NCI-H2196 (cell line): ENCODE measurements at regions not wholly inside any gene's neighbourhood (a gene's known extent, or its start where the extent isn't known, plus 50 kb on each side); places are given as distances from the start of the nearest gene placed in this dataset.
"Not testable (repeated sequence)": the region's sequence is repeated elsewhere in the genome, so short reads cannot be mapped to it uniquely, and the experiment has no call there.

Source experiments
- DNase-seq: peaks from one replicate; lab custom pipeline; 2025; ENCODE audit not compliant: unreplicated experiment; lab: John Stamatoyannopoulos, UW

GRCh38 chr7:67301667-67302066 lies 305.0 kb downstream of the TYW1 start:
- no peak for DNase-seq

- peak; percentile 99 for DNase-seq
Observed at GRCh38 chr7:67302113-67303039, 305.7 kb downstream of the TYW1 start.

- DNase-seq: not testable (repeated sequence)
Observed at GRCh38 chr7:67304846-67305245, 308.2 kb downstream of the TYW1 start.

DNA sequence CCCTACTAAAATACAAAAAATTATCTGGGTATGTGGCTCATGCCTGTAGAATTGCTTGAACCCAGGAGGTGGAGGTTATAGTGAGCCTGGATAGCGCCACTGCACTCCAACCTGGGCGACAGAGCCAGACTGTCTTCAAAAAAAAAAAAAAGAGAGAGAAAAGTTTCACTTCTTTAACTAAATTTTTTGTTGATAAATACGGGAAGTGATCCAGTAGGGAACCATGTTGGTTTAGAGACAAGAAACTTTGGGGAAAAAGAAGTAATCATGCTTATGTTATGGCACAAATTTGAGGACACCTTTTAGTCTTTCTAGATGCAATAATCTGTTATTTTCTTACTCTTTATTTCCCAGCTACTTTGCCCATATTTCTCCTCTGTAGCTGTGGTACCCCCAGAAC lies 309.7 kb downstream of the TYW1 start:
- no peak for DNase-seq

DNA sequence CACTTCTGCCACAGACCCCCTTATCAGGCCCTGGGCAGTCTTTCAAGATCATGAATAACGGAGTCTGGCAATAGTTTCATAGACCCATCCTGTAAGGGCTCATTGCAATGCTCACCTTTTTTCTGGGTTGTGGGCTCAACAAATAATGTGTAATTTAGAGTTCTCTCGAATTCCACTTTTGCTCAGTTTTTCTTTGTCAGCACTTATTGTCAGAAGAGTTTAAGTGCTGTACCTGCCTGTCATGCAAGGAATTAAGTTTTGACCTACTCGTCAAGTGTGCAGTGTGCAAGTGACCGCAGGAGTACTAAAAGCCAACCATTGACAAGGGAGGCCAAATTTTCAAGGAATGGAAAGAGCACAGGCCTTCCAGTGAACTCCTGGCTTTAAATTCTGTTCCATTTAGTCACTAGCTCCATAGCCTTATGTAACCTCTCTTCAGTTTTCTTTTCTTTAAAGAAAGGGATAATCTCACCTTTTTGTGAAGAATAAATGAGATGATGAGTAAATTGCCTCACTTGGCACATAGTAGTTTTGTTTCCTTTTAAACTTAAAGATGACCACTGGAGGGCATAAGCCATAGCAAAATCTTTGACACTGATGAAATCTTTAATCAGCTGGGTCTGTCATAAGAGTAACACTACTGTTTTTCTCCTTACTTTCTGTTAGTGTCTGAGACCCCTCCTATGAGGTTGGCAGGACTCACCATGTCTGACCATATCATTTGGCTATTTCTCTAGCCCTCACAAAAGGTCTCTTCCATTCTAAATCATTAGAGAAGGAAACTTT lies 313.3 kb downstream of the TYW1 start:
- no peak for DNase-seq

DNA sequence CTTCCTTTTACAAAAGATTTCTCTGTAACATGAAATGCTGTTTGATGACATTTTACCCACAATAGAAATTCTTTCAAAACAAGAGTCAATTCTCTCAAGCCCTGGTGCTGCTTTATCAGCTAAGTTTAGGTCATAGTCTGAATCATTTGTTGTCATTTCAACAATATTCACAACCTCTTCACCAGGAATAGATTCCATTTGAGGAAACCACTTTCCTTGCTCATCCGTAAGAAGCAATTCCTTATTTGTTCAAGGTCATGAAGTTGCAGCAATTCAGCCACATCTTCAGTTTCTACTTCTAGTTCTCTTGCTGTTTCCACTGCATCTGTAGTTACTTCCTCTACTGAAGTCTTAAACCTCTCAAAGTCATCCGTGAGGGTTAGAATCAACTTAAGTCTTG lies 315.3 kb downstream of the TYW1 start:
- no peak for DNase-seq

- no peak for DNase-seq
Observed at GRCh38 chr7:67313213-67313612, 316.6 kb downstream of the TYW1 start.

DNA sequence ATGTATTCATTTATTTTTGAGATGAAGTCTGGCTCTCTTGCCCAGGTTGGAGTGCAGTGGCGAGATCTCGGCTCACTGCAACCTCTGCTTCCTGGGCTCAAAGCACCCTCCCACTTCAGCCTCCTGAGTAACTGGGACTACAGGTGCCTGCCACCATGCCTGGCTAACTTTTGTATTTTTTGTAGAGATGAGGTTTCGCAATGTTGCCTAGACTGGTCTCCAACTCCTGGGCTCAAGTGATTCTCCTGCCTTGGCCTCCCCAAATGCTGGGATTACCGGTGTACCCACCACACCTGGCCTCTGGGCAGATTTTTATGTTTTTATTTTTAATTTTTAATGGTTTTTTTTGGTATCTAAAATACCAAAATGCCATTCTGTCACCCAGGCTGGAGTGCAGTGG lies 320.3 kb downstream of the TYW1 start:
- DNase-seq: not testable (repeated sequence)

- not testable (repeated sequence) for DNase-seq
Observed at GRCh38 chr7:67328257-67328656, 331.6 kb downstream of the TYW1 start.

DNA sequence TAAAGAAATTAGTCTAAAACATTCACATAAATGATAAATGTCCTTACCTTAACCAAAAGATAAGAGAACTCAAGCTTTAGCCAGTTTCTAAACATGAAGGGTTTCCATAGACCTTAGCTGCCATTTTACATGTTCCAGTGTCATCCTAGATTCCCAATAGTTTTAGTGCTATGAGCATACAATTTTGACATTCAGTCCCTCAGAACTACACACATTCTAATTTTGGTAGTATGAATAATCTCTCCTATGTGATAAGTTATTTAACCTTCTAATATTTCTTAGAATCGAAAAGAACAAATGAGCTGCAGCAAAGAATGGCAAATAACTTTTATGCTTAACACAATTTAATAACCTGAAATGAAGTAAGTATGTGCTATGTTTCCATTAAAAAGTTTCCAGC lies 338.5 kb downstream of the TYW1 start:
- not testable (repeated sequence) for DNase-seq

GRCh38 chr7:67335663-67336062 lies 339.0 kb downstream of the TYW1 start:
- not testable (repeated sequence) for DNase-seq

GRCh38 chr7:67338545-67338944 lies 341.9 kb downstream of the TYW1 start:
- DNase-seq: not testable (repeated sequence)

DNA sequence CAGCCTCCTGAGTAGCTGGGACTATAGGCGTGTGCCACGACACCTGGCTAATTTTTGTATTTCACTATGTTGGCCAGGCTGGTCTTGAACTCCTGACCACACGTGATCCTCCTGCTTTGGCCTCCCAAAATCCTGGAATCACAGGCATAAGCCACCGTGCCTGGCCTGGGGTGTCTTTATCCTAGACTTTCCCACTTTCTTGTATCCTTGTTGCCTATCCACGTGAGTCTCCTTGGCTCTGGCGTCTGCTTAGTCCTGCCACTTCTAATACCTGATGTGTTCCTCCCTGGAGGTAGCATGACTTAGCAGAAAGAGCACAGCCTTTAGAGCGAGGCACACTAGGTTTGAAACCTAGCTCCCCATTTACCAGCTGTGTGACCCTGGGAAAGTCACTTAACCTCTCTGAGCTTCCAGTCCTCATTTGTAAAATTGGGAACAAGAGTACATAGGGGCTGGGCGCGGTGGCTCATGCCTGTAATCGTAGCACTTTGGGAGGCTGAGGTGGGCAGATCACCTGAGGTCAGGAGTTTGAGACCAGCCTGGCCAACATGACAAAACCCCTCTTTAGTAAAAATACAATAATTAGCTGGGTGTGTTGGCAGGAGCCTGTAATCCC lies 344.6 kb downstream of the TYW1 start:
- DNase-seq: no peak

DNA sequence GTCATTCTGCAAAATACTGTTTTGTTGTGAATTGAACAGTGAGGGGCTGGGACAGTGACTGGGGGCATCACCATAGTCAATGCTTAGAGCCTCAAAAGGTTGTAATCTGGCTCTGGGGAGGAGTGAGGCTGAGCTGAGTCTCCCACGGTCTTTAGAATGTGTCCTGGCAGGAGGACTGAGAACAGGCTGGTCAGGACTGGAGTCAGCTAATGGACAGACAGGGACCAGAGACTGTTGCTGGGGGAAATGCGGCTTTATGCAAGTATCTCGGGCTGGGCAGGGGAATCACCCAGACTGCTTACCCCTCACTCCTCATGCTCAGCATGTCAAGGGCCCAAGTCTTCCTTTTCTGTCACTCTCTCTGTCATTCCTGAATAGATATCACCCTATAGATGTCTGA lies 346.5 kb downstream of the TYW1 start:
- no peak for DNase-seq

DNA sequence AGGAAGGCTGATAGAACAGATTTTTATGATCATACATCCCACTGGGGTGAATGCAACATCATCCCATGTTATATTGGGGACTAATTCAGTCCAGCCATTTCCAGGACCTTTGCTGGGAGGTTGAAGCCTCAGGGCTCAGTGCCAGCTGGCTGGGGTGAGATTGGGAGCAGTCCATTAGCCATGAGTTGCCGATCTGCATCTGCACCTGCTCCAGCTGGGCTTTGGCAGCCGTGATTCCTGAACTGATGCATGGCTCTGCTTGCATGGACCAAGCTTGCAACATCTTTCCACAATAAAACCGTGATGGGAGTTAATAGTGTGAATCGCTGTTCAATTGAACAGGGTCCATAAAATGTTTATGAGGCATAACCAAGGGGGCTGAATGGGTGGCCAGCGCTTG lies 346.9 kb downstream of the TYW1 start:
- peak; percentile 74 for DNase-seq

DNA sequence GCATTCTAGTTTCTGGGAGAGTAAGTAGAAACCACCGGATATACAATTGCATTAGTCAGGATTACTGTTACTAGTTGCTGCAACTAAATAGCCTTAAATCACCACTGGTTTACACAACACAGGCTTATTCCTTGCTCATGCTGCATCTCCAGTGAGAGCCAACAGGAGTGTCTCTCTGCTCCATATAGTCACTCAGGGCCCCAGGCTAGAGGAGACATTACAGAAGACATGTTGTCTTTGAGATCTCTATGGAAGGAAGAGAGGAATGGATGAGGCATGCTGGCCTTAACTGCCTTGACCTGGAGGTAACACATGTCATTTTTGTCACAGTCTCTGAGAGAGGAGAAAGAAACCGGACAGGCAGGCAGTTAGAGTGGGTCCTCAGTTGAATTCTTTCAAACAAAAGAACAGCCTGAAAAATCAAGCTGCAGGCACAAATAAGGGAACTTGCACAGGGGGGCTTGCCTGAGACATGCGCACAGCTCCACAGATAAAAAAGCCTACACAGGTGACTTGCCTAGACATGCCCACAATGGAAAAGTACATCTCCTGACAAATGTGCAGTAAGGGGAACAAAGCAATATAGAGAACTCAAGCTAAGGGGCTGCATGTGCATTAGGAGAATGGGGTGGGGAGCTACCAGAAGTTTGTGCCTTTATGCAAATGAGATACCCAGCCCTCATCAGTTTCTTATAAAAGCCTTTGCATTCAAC lies 348.0 kb downstream of the TYW1 start:
- DNase-seq: no peak

DNA sequence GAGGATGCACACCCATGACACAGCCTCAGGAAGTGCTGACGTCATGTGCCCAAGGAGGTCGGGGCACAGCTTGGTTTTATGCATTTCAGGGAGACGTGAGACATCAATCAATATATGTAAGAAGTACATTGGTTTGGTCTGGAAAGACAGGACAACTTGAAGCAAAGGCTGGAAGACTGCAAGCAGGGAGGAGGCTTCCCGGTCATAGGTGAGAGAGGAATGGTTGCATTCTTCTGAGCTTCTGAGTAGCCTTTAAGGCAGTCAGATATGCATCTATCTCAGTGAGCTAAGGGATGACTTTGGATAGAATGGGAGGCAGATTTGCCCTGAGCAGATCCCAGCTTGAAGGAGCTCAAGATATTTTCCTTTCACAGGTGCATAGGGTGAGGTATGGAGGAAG lies 349.5 kb downstream of the TYW1 start:
- no peak for DNase-seq

DNA sequence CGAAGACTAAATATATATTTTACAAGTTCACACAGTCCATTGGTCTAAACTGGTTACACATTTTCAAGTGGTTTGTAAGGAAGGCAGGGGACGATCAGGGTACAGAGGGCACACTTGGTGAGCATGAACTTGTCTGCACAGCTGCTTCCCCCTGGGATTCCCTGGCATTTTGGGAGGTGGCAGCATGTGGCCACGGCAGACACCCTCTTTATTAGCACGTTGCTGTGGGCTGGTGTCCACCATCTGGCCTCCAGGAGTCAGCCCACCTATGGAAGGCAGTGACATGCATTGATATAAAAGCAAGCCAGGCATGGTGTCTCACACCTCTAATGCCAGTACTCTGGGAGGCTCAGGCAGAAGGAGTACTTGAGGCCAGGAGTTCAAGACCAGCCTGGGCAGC lies 350.2 kb downstream of the TYW1 start:
- no peak for DNase-seq

DNA sequence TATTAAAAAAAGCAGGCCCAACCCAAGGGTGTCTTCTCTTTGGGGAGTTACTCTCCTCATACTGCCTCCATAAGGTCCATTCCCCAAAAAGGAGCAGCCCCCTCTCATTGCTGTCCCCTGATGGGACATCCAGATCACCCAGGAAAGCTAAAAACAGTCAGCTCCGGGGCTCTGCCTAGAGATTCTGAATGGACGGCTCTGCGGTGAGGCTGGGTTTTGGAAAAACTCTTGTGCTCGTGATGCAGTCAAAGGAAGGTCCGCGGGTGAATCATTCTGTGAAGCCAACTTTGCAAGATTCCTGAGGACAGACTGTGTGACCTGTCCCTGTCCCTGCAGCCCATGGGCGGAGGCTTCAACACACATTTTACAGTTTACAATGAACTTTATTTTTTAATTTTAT lies 351.5 kb downstream of the TYW1 start:
- no peak for DNase-seq

DNA sequence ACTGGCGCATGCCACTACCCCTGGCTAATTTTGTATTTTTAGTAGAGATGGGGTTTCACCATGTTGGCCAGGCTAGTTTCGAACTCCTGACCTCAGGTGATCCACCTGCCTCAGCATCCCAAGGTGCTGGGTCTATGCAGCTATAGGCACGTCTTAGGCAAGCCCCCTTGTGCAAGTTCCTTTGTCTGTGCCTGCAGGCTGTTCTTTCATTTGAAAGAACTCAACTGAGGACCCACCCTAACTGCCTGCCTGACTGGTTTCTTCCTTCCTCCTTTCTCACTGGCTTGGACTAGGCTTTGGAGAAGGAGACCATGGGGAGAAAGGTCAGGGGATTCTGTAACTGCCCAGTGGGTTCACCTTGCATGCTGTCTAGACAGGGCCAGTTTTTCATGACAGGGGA lies 361.0 kb downstream of the TYW1 start:
- not testable (repeated sequence) for DNase-seq

GRCh38 chr7:67358316-67358715 lies 361.7 kb downstream of the TYW1 start:
- not testable (repeated sequence) for DNase-seq
